Endothelial cell of umbilical vein (primary cell): ENCODE measurements at regions not wholly inside any gene's neighbourhood (a gene's known extent, or its start where the extent isn't known, plus 50 kb on each side); places are given as distances from the start of the nearest gene placed in this dataset.

ENCODE experiments used
- BruUV-seq: library from RNA; stranded (reverse); fragments of 400-500 nt; replicated peaks from 2 replicates; lab custom pipeline; 2021; lab: Mats Ljungman, UMichigan
- CTCF ChIA-PET: fragments of 300-600, 350-600 bp; sonication (Branson Sonifier 250); formaldehyde crosslinking; loops from one replicate; lab custom pipeline; 2021; ENCODE audit warnings: antibody characterized with exemption, inconsistent platforms; lab: Charles Lee
- POLR2A ChIA-PET: fragments of 300-600, 350-600 bp; sonication (Branson Sonifier 250); formaldehyde crosslinking; loops from one replicate; lab custom pipeline; 2021; ENCODE audit warnings: antibody characterized with exemption, inconsistent platforms; lab: Charles Lee
- DNase-seq: peaks from one replicate; pipeline ENCODE4 v3.0.0-alpha.2; 2011; ENCODE audit warnings: low read depth, low spot score
- FAIRE-seq: peaks from 2 replicates; lab custom pipeline; 2011; peaks lifted over from hg19 to GRCh38; lab: Jason Lieb, UNC
- H2AFZ ChIP-seq: 2 replicates; pipeline ENCODE4 v1.6.0; 2012; ENCODE audit warnings: low read depth, low read length, control low read depth, inconsistent platforms
- H3K27ac ChIP-seq: 2 replicates; pipeline ENCODE4 v1.5.1; 2011; ENCODE audit warnings: low read depth, mild to moderate bottlenecking, control low read depth, low read length, moderate library complexity; ENCODE audit not compliant: insufficient read depth
- H3K27me3 ChIP-seq, 2 experiments: 2 replicates each; pipeline versions ENCODE4 v1.6.0 to v1.6.1; 2011; ENCODE audit warnings: low read length in 2 of 2, mixed read lengths in 1 of 2; ENCODE audit not compliant: control insufficient read depth in 2 of 2, insufficient read depth in 2 of 2
- H3K36me3 ChIP-seq, 2 experiments: 2 replicates in 1 of 2; 3 replicates in 1 of 2; pipeline ENCODE4 v1.5.1; 2011; ENCODE audit warnings: low read length in 2 of 2, mild to moderate bottlenecking in 1 of 2, moderate library complexity in 1 of 2; ENCODE audit not compliant: control insufficient read depth in 2 of 2, insufficient read depth in 2 of 2; ENCODE audit errors: extremely low read depth in 1 of 2
- H3K4me1 ChIP-seq: 3 replicates; pipeline ENCODE4 v1.5.1; 2011; ENCODE audit warnings: mild to moderate bottlenecking, low read length; ENCODE audit not compliant: control insufficient read depth, insufficient read depth; ENCODE audit errors: extremely low read depth
- H3K4me2 ChIP-seq: 2 replicates; pipeline ENCODE4 v1.6.1; 2011; ENCODE audit warnings: low read length, control low read depth, mixed read lengths; ENCODE audit not compliant: insufficient read depth
- H3K4me3 ChIP-seq, 3 experiments: fragments of 200-600 bp in 1 of 3; sonication (generic), shearing (Covaris generic) in 1 of 3; replicated peaks in 1 of 3; 2 replicates each; pipeline ENCODE4 v1.5.1; 2011 to 2016; ENCODE audit warnings: control low read depth in 3 of 3, low read length in 3 of 3, mild to moderate bottlenecking in 2 of 3, inconsistent platforms in 1 of 3, low read depth in 1 of 3, moderate library complexity in 1 of 3; ENCODE audit not compliant: insufficient read depth in 1 of 3
- H3K79me2 ChIP-seq: 2 replicates; pipeline ENCODE4 v1.6.0; 2012; ENCODE audit warnings: low read length, inconsistent platforms; ENCODE audit not compliant: control insufficient read depth, insufficient read depth
- H3K9ac ChIP-seq: replicated peaks from 2 replicates; pipeline ENCODE3; 2011; ENCODE audit warnings: low read length, control low read depth; ENCODE audit not compliant: insufficient read depth; ENCODE audit errors: extremely low read depth
- H3K9me1 ChIP-seq: replicated peaks from 3 replicates; pipeline ENCODE4 v1.6.0; 2011; ENCODE audit warnings: mild to moderate bottlenecking, low read length; ENCODE audit not compliant: control insufficient read depth, insufficient read depth; ENCODE audit errors: extremely low read depth
- H3K9me3 ChIP-seq: replicated peaks from 2 replicates; pipeline ENCODE4 v1.5.1; 2012; ENCODE audit warnings: low read length, inconsistent platforms; ENCODE audit not compliant: control insufficient read depth, insufficient read depth
- H4K20me1 ChIP-seq: replicated peaks from 2 replicates; pipeline ENCODE3; 2011; ENCODE audit warnings: mild to moderate bottlenecking, low read length; ENCODE audit not compliant: control insufficient read depth, insufficient read depth; ENCODE audit errors: extremely low read depth
- EZH2 ChIP-seq: IDR thresholded peaks from 2 replicates; pipeline ENCODE4 v1.6.1; 2012; ENCODE audit warnings: borderline replicate concordance, low read depth, mild to moderate bottlenecking, moderate library complexity, low read length, inconsistent platforms; ENCODE audit not compliant: severe bottlenecking
- FOS ChIP-seq: IDR thresholded peaks from 2 replicates; pipeline ENCODE4 v1.6.1; 2011; ENCODE audit warnings: mild to moderate bottlenecking, low read length, moderate library complexity, borderline replicate concordance; ENCODE audit not compliant: insufficient read depth
- GATA2 ChIP-seq: IDR thresholded peaks from 2 replicates; pipeline ENCODE4 v1.7.0; 2011; ENCODE audit warnings: low read depth, mild to moderate bottlenecking, moderate library complexity, mixed read lengths, low read length; ENCODE audit not compliant: insufficient read length, insufficient read depth
- JUN ChIP-seq: IDR thresholded peaks from 2 replicates; pipeline ENCODE4 v1.6.1; 2011; ENCODE audit warnings: borderline replicate concordance, low read depth; ENCODE audit not compliant: insufficient read length, insufficient read depth
- MYC ChIP-seq: IDR thresholded peaks from one replicate; pipeline ENCODE4 v1.6.1; 2011; ENCODE audit warnings: mild to moderate bottlenecking, low read depth, low read length
- dilution Hi-C: fragments of 300-500 bp; cut with MboI; formaldehyde crosslinking; loops from one replicate; pipeline ENCODE4 v1.15.0; 2019; ENCODE audit warnings: low sequenced_read_pairs; ENCODE audit not compliant: extremely low pct_ligation_motif_present
- intact Hi-C: fragments of 100-400 bp; cut with micrococcal nuclease; formaldehyde crosslinking; loops from one replicate; pipeline ENCODE4 v1.10.0; 2022

DNA sequence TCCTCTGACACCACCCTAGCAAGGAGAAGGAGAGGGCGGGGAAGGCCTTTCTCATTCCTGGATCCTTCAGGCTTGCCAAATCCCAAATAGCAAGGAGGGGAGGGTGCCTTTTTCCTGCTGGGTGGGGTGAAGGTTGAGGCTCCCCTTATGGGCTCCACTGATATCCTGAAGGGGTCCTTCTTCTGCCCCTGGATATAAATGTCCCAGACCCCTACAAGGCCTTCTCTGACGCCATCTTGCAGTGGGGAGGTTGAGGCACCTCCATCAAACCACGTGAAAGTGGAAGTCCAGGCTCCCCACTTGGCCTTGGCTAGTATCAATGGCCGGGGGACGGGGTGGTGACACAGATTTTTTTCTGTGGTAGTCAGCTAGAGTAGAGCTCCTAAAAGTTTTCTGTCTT lies 371.3 kb downstream of the GLRX3 start:
- ChIA-PET CTCF (no interaction called here), POLR2A (no interaction called here)
- peaks cover 9% of the 10 kb centered on the region for H3K9me3 ChIP-seq
- H3K27me3 ChIP-seq, result no peaks in the 10 kb centered on the region
- no peaks in the 10 kb centered on the region for H4K20me1 ChIP-seq
- no peak overlapping the region for H3K4me3 ChIP-seq
- H3K27ac ChIP-seq, result no peak overlapping the region
- dilution Hi-C loops (no loop called here), intact Hi-C loops (no loop called here)
- no peak overlapping the region for H3K9ac ChIP-seq
- DNase-seq, result no peak
- H3K4me2 ChIP-seq, result no peak overlapping the region
- H3K79me2 ChIP-seq, result no peaks in the 10 kb centered on the region
- no peak for FAIRE-seq
- H2AFZ ChIP-seq, result no peak overlapping the region
- BruUV-seq, result no TSS peak
- no peaks in the 10 kb centered on the region for H3K9me1 ChIP-seq
- no peaks in the 10 kb centered on the region for H3K4me1 ChIP-seq
- TF ChIP-seq JUN (no peak), MYC (no peak), EZH2 (no peak)
- H3K36me3 ChIP-seq, result no peaks in the 10 kb centered on the region

DNA sequence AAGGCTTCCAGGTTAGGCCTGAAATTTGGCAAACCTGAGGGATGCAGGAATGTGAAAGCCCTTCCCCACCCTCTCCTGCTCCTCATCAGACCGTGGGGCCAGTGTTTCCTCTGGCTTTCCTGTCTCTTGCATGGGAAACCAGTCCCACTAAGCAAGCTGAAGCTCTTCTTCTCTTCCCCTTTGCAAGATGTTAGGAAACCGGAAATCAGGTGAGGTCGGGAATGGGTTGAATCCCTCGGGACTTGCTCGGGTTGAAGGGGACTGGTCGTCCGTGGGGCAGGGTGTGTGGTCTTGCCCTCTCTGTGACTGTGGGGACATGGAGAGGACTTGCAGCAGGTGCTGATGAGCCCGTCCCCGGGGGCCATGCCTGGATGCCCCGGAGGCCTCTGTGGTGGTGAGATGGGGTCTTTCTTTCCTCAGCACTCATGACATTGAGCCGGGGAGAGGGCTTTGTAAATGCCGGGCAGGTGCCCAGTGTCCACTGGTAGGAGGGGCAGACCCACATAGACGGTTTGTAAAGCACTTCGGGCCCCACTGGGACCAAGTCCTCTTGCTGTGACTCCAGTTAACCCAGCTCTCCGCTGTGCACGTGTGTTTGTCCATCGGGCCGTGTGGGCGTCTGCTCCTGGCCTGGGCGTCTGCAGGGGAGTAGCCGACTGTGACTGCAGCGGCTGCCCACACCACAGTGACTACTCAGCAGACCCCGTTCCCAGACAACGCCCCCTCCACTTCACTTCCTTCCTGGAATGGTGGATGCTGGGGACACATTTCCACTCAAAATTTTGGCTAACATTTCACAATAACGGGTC lies 373.9 kb downstream of the GLRX3 start:
- Histone ChIP-seq H3K79me2 (no peaks in the 10 kb centered on the region), H3K36me3 (no peaks in the 10 kb centered on the region), H3K27ac (no peak overlapping the region), H2AFZ (no peak overlapping the region), H3K4me1 (no peaks in the 10 kb centered on the region), H3K4me2 (no peak overlapping the region), H4K20me1 (no peaks in the 10 kb centered on the region), H3K9me1 (no peaks in the 10 kb centered on the region), H3K9ac (no peak overlapping the region), H3K9me3 (peaks cover 12% of the 10 kb centered on the region), H3K27me3 (no peaks in the 10 kb centered on the region), H3K4me3 (no peak overlapping the region)
- BruUV-seq, result no TSS peak
- intact Hi-C loops, result no loop called here
- ChIA-PET CTCF (no interaction called here), POLR2A (no interaction called here)
- DNase-seq, result no peak
- dilution Hi-C loops, result no loop called here
- no peak for FAIRE-seq
- TF ChIP-seq EZH2 (no peak), MYC (no peak), FOS (no peak), GATA2 (no peak)
